ENCODE measurements at regions not wholly inside any gene's neighbourhood (a gene's known extent, or its start where the extent isn't known, plus 50 kb on each side); places are given as distances from the start of the nearest gene placed in this dataset.
A peak's percentile ranks its signal among the peaks of the same experiment; 100 is the strongest.

DNA sequence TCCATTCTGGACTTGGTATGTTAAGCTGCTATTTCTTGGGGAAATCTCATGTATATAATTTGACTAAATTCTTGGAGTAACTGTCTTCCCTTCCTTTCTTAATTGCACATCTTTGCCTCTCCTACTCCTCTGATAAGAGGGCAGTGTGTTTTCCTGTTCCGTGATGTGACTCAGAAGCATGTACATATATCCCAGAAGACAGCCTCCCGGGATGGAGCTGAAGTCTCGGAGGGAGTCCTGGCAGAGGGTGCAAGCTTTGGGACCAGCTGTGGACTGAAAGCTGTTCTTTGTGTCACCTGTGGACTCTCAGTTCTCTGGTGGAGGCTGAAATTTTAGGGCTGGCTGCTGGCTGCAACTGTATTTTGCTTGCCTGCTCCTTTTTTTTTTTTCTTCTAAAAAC, 54.7 kb upstream of the MGAT5 start:
- DNase-seq (ENCODE audit: low read depth in 2 of 2): peak in 1 of 2 donors; percentile 20

DNA sequence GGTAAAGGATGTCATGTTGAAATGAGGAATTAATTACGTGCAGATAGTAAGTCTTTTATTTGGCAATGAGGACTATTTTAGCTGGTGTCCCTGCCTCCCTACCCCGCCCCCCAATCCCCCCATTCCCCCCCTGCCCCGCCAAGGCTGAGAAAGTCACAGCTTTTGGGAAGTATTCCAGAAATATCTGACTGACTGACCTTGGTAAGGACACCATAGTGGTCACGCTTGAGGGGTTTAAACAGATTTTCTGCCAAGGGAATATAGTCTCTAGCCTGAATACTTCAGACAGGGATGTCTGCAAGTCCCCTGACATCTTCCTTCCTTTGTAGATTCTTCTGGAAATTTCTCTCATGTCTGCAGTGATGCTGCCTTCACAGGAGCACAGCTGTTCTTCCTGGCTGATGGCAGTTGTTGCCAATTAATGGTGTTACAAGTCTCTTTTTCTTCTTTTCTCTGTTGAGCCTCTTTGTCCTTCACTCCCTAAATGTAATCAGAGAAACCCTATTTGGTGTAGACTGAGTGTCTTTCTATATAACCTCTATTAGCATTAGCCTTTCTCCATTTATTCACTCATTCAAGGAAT, 53.7 kb upstream of the MGAT5 start:
- no peak for DNase-seq (ENCODE audit: low read depth in 2 of 2)

DNA sequence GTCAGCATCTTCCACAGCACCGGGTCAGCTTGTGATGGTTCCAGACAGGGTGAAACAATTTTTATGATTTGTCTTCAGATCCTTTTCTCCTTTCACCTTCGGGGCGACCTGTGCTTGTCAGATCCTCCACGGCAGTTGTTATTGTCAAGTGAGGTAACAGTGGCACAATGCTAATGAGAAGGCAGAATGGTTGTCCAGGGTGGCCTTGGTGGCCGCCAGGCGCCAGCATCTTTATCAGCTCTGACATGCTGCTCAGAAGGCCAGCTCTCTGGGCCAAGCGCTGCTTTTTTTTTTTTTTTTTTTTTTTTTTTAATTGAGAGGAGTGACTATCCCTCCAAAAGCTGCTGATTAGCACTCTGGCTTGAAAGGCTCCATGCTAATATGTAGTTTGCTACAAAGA, 52.3 kb upstream of the MGAT5 start:
- no peak for DNase-seq (ENCODE audit: low read depth in 2 of 2)

DNA sequence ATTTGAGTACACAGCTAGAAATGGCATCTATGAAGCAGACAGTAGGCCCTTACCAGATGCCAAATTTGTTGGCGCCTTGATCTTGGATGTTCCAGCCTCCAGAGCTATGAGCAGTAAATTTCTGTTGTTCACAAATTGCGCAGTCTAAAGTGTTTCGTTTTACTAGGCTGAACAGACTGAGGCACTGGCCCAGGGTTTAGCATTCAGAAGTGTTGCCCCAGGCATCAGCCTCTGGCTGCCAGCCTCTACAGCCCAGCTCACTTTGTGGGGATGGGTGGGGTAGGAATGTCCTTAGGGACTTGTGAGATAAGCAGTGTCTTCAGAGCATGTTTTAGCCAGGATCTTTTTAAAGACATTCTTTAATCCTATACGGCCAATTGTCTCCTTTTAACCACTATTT, 51.5 kb upstream of the MGAT5 start:
- no peak for DNase-seq (ENCODE audit: low read depth in 2 of 2)

DNA sequence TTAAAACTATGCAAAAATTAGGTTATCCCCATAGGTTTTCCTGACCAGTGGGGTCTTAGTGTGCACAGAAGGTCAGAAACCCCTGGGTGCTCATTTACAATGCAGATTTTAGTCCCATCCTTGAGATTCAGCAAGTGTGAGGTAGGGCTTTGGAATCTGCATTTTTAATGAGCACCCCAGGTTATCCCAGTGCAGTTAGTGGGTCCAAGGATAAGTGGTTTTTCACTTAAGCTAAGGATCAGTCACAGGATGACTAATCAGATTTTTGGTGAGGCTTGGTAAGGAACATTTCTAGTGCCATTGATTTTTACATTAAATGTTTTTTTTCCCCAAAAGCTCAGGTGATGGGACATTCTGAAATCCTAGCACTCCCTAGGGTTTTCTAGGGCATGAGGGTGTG, 50.7 kb upstream of the MGAT5 start:
- no peak for DNase-seq (ENCODE audit: low read depth in 2 of 2)

Data from dermis microvascular lymphatic vessel endothelial cell (primary cell).